Liver (tissue), 7 donors: ENCODE measurements at regions not wholly inside any gene's neighbourhood (a gene's known extent, or its start where the extent isn't known, plus 50 kb on each side); places are given as distances from the start of the nearest gene placed in this dataset.
"Not testable (repeated sequence)": the region's sequence is repeated elsewhere in the genome, so short reads cannot be mapped to it uniquely, and the experiment has no call there.

Experiments
- DNase-seq: peaks from one replicate; pipeline ENCODE4 v3.0.0-alpha.2; 2017; ENCODE audit warnings: low spot score
- H3K27ac ChIP-seq, 2 donors: one replicate each; pipeline ENCODE4 v1.7.0; 2013; ENCODE audit warnings: inconsistent platforms in 2 of 2, low read length in 2 of 2, control low read depth in 1 of 2, low read depth in 1 of 2, mild to moderate bottlenecking in 1 of 2
- H3K27me3 ChIP-seq, 4 donors: one replicate each; pipeline versions ENCODE4 v1.6.1 to v1.7.0; 2013; ENCODE audit warnings: low read length in 3 of 4, inconsistent platforms in 1 of 4, mild to moderate bottlenecking in 1 of 4, moderate library complexity in 1 of 4; ENCODE audit not compliant: control insufficient read depth in 4 of 4, insufficient read depth in 4 of 4
- H3K36me3 ChIP-seq, 4 donors: one replicate each; pipeline versions ENCODE4 v1.6.1 to v1.7.0; 2013; ENCODE audit warnings: low read length in 3 of 4, mild to moderate bottlenecking in 3 of 4, low read depth in 1 of 4, moderate library complexity in 1 of 4; ENCODE audit not compliant: control insufficient read depth in 4 of 4, insufficient read depth in 3 of 4
- H3K4me1 ChIP-seq, 4 donors: one replicate each; pipeline versions ENCODE4 v1.6.1 to v1.7.0; 2013; ENCODE audit warnings: low read length in 3 of 4, mild to moderate bottlenecking in 3 of 4, moderate library complexity in 1 of 4; ENCODE audit not compliant: control insufficient read depth in 4 of 4, insufficient read depth in 4 of 4
- H3K4me3 ChIP-seq, 3 donors: one replicate each; pipeline versions ENCODE4 v1.6.1 to v1.7.0; 2013; ENCODE audit warnings: low read length in 3 of 3, control low read depth in 1 of 3, low read depth in 1 of 3, mild to moderate bottlenecking in 1 of 3
- H3K9ac ChIP-seq, 2 donors: one replicate each; pipeline ENCODE4 v1.7.0; 2013; ENCODE audit warnings: low read length in 2 of 2, mild to moderate bottlenecking in 2 of 2, moderate library complexity in 2 of 2, control low read depth in 1 of 2, low read depth in 1 of 2
- H3K9me3 ChIP-seq, 4 donors: one replicate each; pipeline versions ENCODE4 v1.6.1 to v1.7.0; 2013; ENCODE audit warnings: low read length in 3 of 4; ENCODE audit not compliant: control insufficient read depth in 4 of 4
- EGR1 ChIP-seq, 2 donors: IDR thresholded peaks; 2 replicates each; pipeline ENCODE4 v1.6.1; 2016 to 2018; ENCODE audit warnings: antibody characterized with exemption in 2 of 2, low read depth in 2 of 2
- FOXA1 ChIP-seq: IDR thresholded peaks from 2 replicates; pipeline ENCODE4 v1.6.1; 2016; ENCODE audit warnings: antibody characterized with exemption
- FOXA2 ChIP-seq: IDR thresholded peaks from 2 replicates; pipeline ENCODE4 v1.6.1; 2016; ENCODE audit warnings: antibody characterized with exemption
- GABPA ChIP-seq, 2 donors: IDR thresholded peaks in 1 of 2; conservative IDR thresholded peaks in 1 of 2; 2 replicates each; pipeline ENCODE4 v1.6.1; 2016; ENCODE audit warnings: antibody characterized with exemption in 2 of 2, mild to moderate bottlenecking in 1 of 2, moderate library complexity in 1 of 2
- HNF4A ChIP-seq, 2 donors: conservative IDR thresholded peaks; 2 replicates each; pipeline ENCODE4 v1.6.1; 2016; ENCODE audit warnings: antibody characterized with exemption in 2 of 2, mild to moderate bottlenecking in 2 of 2
- HNF4G ChIP-seq: IDR thresholded peaks from 2 replicates; pipeline ENCODE4 v1.6.1; 2016; ENCODE audit warnings: antibody characterized with exemption
- JUND ChIP-seq, 2 donors: IDR thresholded peaks; 2 replicates each; pipeline ENCODE4 v1.6.1; 2016; ENCODE audit warnings: antibody characterized with exemption in 2 of 2
- NR2F2 ChIP-seq: IDR thresholded peaks from 2 replicates; pipeline ENCODE4 v1.6.1; 2016; ENCODE audit warnings: antibody characterized with exemption
- SP1 ChIP-seq: IDR thresholded peaks from 2 replicates; pipeline ENCODE4 v1.6.1; 2018; ENCODE audit warnings: antibody characterized with exemption, mild to moderate bottlenecking
- TAF1 ChIP-seq: conservative IDR thresholded peaks from 2 replicates; pipeline ENCODE4 v1.6.1; 2016; ENCODE audit warnings: antibody characterized with exemption, mild to moderate bottlenecking
- WGBS: extraction: QIAGEN DNeasy Blood & Tissue Kit; methylation state at CpG from one replicate; pipeline ENCODE4 v1.1.7; 2013; 5-methylcytosine and 5-hydroxymethylcytosine counted together
- TF ChIP-seq, protein P1 (sequence below): IDR thresholded peaks from 2 replicates; pipeline ENCODE4 v1.6.1; 2016; ENCODE audit warnings: antibody characterized with exemption
- TF ChIP-seq, protein P2 (sequence below): IDR thresholded peaks from 2 replicates; pipeline ENCODE4 v1.6.1; 2016; ENCODE audit warnings: antibody characterized with exemption
- donor health status: healthy.
- donor health status: healthy.
- donor health status: healthy.
- donor health status: healthy.

DNA sequence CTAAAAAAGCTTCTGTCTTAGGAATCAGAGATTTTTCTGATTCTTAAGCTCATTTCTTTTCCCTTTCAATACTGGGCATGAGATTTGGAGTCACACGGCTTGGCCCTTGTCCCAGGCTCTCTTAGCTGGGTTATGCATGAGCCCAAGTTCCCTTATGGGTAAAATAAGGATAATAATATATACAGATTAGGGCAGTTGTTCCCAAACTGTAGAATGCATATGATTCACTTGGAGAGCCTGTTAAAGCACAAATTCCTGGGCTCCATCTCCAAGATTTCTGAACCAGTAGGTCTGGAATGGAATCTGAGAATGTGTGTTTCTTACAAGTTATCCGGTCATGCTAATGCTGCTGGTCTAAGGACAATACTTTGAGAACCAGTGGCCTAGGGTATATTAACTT is 154.0 kb downstream of the REEP3 start:
- H3K27ac ChIP-seq: no peak overlapping the region
- no peak for DNase-seq
- H3K9ac ChIP-seq: no peak overlapping the region
- H3K9me3 ChIP-seq: no peaks in the 10 kb centered on the region
- WGBS: 93% methylated on average over 2 of the region's 2 CpGs
- no peak overlapping the region for H3K4me3 ChIP-seq
- TF ChIP-seq SP1 (no peak), FOXA2 (no peak), JUND (IDR thresholded peaks at IDR 0.05) (no peak), HNF4G (no peak), FOXA1 (no peak), HNF4A (conservative IDR thresholded peaks at IDR 0.05) (no peak), NR2F2 (no peak), EGR1 (IDR thresholded peaks at IDR 0.05; ENCODE audit: low read depth in 2 of 2) (no peak), GABPA (IDR thresholded peaks at IDR 0.05 in 1 of 2, conservative IDR thresholded peaks at IDR 0.05 in 1 of 2) (no peak)
- TF ChIP-seq, protein P1, sequence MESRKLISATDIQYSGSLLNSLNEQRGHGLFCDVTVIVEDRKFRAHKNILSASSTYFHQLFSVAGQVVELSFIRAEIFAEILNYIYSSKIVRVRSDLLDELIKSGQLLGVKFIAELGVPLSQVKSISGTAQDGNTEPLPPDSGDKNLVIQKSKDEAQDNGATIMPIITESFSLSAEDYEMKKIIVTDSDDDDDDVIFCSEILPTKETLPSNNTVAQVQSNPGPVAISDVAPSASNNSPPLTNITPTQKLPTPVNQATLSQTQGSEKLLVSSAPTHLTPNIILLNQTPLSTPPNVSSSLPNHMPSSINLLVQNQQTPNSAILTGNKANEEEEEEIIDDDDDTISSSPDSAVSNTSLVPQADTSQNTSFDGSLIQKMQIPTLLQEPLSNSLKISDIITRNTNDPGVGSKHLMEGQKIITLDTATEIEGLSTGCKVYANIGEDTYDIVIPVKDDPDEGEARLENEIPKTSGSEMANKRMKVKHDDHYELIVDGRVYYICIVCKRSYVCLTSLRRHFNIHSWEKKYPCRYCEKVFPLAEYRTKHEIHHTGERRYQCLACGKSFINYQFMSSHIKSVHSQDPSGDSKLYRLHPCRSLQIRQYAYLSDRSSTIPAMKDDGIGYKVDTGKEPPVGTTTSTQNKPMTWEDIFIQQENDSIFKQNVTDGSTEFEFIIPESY: no peak
- TF ChIP-seq, protein P2, sequence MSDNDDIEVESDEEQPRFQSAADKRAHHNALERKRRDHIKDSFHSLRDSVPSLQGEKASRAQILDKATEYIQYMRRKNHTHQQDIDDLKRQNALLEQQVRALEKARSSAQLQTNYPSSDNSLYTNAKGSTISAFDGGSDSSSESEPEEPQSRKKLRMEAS: no peak
- H3K4me1 ChIP-seq: peaks cover 1 to 13% (median 5%) of the 10 kb centered on the region in 4 donors
- no peaks in the 10 kb centered on the region for H3K27me3 ChIP-seq
- no peaks in the 10 kb centered on the region for H3K36me3 ChIP-seq

DNA sequence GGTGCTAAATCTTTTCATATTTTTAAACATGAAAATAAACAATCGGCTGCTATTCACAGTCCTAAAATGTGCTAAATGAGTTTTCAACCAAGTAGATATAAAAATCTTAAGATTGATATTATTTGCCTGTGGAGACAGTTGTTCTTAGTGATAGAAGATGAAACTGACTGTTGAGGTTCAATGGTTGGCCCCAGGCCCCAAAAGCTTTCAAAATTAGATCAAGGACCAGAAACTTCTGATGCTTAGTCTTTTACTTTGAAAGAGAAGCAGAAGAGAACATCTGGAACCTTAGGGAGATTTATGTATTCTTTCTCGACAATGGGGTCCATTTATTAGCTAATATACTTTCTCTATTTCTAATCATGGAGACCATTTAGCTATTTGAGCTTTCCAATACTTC is 155.8 kb downstream of the REEP3 start:
- H3K4me3 ChIP-seq: no peak overlapping the region
- no peak for DNase-seq
- H3K27me3 ChIP-seq: no peaks in the 10 kb centered on the region
- H3K9me3 ChIP-seq: no peaks in the 10 kb centered on the region
- WGBS: 87% methylated on average over 2 of the region's 2 CpGs
- TF ChIP-seq NR2F2: no peak
- no peak for TF ChIP-seq TAF1
- no peak for TF ChIP-seq EGR1 (IDR thresholded peaks at IDR 0.05; ENCODE audit: low read depth in 2 of 2)
- TF ChIP-seq, protein P1: no peak
- no peak for TF ChIP-seq HNF4A (conservative IDR thresholded peaks at IDR 0.05)
- TF ChIP-seq SP1: no peak
- no peak for TF ChIP-seq FOXA2
- no peak overlapping the region for H3K9ac ChIP-seq
- H3K4me1 ChIP-seq: peaks cover 0 to 4% (median 2%) of the 10 kb centered on the region in 4 donors
- H3K36me3 ChIP-seq: no peaks in the 10 kb centered on the region
- H3K27ac ChIP-seq: no peak overlapping the region

DNA sequence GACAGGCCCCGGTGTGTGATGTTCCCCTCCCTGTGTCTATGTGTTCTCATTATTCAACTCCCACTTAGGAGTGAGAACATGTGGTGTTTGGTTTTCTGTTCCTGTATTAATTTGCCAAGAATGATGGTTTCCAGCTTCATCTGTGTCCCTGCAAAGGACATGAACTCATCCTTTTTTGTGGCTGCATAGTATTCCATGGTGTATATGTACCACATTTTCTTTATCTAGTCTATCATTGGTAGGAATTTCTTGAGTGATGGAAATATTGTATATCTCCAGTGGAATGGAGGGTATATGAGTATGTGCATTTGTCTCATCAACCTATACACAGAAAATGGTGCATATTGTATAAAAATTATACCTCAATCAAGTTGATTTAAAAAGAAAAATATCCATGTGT is 159.3 kb downstream of the REEP3 start:
- not testable (repeated sequence) for H3K27me3 ChIP-seq, H3K9ac ChIP-seq, H3K4me1 ChIP-seq, H3K9me3 ChIP-seq, H3K27ac ChIP-seq, DNase-seq, H3K4me3 ChIP-seq, H3K36me3 ChIP-seq
- 96% methylated on average over 1 of the region's 1 CpG for WGBS
